Nephron progenitor cell (in vitro differentiated cells): ENCODE measurements at regions not wholly inside any gene's neighbourhood (a gene's known extent, or its start where the extent isn't known, plus 50 kb on each side); places are given as distances from the start of the nearest gene placed in this dataset.

Experiments
- DNase-seq: peaks from one replicate; pipeline ENCODE4 v3.0.0; 2021
- H3K27ac Mint-ChIP-seq: 2 replicates; pipeline ENCODE4 v1.8.0; 2021; ENCODE audit warnings: mild to moderate bottlenecking, moderate library complexity, mixed read lengths
- H3K27me3 Mint-ChIP-seq: 2 replicates; pipeline ENCODE4 v1.8.0; 2021; ENCODE audit warnings: mild to moderate bottlenecking, low read depth, mixed read lengths; ENCODE audit not compliant: poor library complexity
- H3K36me3 Mint-ChIP-seq: 2 replicates; pipeline ENCODE4 v1.8.0; 2021; ENCODE audit warnings: low read depth, mixed read lengths
- H3K4me1 Mint-ChIP-seq: 2 replicates; pipeline ENCODE4 v1.8.0; 2021; ENCODE audit warnings: mixed read lengths
- H3K4me3 Mint-ChIP-seq: 2 replicates; pipeline ENCODE4 v1.8.0; 2021; ENCODE audit warnings: mild to moderate bottlenecking, moderate library complexity, mixed read lengths
- H3K9me3 Mint-ChIP-seq: 2 replicates; pipeline ENCODE4 v1.8.0; 2021; ENCODE audit warnings: mild to moderate bottlenecking, moderate library complexity, mixed read lengths
- CTCF ChIP-seq: fragments of 200-600 bp; sonication (generic); IDR thresholded peaks from 2 replicates; pipeline ENCODE4 v1.5.0; 2021; ENCODE audit warnings: antibody characterized with exemption

- DNase-seq: no peak
- Mint-ChIP-seq H3K9me3 (peaks cover 7% of the 10 kb centered on the region), H3K4me3 (no peak overlapping the region), H3K4me1 (no peaks in the 10 kb centered on the region), H3K27ac (no peak overlapping the region), H3K36me3 (no peaks in the 10 kb centered on the region), H3K27me3 (peaks cover 9% of the 10 kb centered on the region)
- no peak for TF ChIP-seq CTCF
Measured at GRCh38 chr16:9322769-9323168, 231.3 kb downstream of the HAPSTR1 start.

- TF ChIP-seq CTCF: no peak
- H3K9me3 Mint-ChIP-seq: peaks cover 6% of the 10 kb centered on the region
- H3K4me3 Mint-ChIP-seq: no peak overlapping the region
- no peaks in the 10 kb centered on the region for H3K36me3 Mint-ChIP-seq
- peaks cover 9% of the 10 kb centered on the region for H3K27me3 Mint-ChIP-seq
- no peaks in the 10 kb centered on the region for H3K4me1 Mint-ChIP-seq
- H3K27ac Mint-ChIP-seq: no peak overlapping the region
- DNase-seq: no peak
Measured at GRCh38 chr16:9323170-9323569, 231.7 kb downstream of the HAPSTR1 start.

GRCh38 chr16:9327253-9327652, 235.8 kb downstream of the HAPSTR1 start:
- no peaks in the 10 kb centered on the region for H3K9me3 Mint-ChIP-seq

GRCh38 chr16:9328411-9328810, 237.0 kb downstream of the HAPSTR1 start:
- no peak for DNase-seq
- H3K4me3 Mint-ChIP-seq: no peak overlapping the region
- TF ChIP-seq CTCF: no peak
- peaks cover 9% of the 10 kb centered on the region for H3K9me3 Mint-ChIP-seq
- H3K4me1 Mint-ChIP-seq: peaks cover 16% of the 10 kb centered on the region
- no peaks in the 10 kb centered on the region for H3K36me3 Mint-ChIP-seq
- no peak overlapping the region for H3K27ac Mint-ChIP-seq
- H3K27me3 Mint-ChIP-seq: peaks cover 9% of the 10 kb centered on the region

More at GRCh38 chr16:9327253-9327652, 235.8 kb downstream of the HAPSTR1 start:
- TF ChIP-seq CTCF: no peak
- Mint-ChIP-seq H3K4me3 (no peak overlapping the region), H3K27ac (no peak overlapping the region), H3K27me3 (peaks cover 13% of the 10 kb centered on the region), H3K36me3 (no peaks in the 10 kb centered on the region), H3K4me1 (peaks cover 16% of the 10 kb centered on the region)
- DNase-seq: no peak

GRCh38 chr16:9330095-9330494, 238.7 kb downstream of the HAPSTR1 start:
- TF ChIP-seq CTCF: no peak
- Mint-ChIP-seq H3K27ac (peak overlapping the region; percentile 37), H3K4me3 (no peak overlapping the region), H3K36me3 (no peaks in the 10 kb centered on the region), H3K4me1 (peaks cover 16% of the 10 kb centered on the region), H3K9me3 (peaks cover 9% of the 10 kb centered on the region), H3K27me3 (peaks cover 9% of the 10 kb centered on the region)
- no peak for DNase-seq

GRCh38 chr16:9331503-9331902, 240.1 kb downstream of the HAPSTR1 start:
- H3K27me3 Mint-ChIP-seq: peaks cover 6% of the 10 kb centered on the region
- no peak overlapping the region for H3K4me3 Mint-ChIP-seq
- DNase-seq: no peak
- TF ChIP-seq CTCF: no peak
- peaks cover 9% of the 10 kb centered on the region for H3K9me3 Mint-ChIP-seq
- no peaks in the 10 kb centered on the region for H3K36me3 Mint-ChIP-seq
- H3K4me1 Mint-ChIP-seq: peaks cover 16% of the 10 kb centered on the region
- no peak overlapping the region for H3K27ac Mint-ChIP-seq
